HG02798 (cell line): ENCODE measurements at regions not wholly inside any gene's neighbourhood (a gene's known extent, or its start where the extent isn't known, plus 50 kb on each side); places are given as distances from the start of the nearest gene placed in this dataset.
A peak's percentile ranks its signal among the peaks of the same experiment; 100 is the strongest.
"Not testable (repeated sequence)": the region's sequence is repeated elsewhere in the genome, so short reads cannot be mapped to it uniquely, and the experiment has no call there.

Source experiments
- ATAC-seq: cut with Tn5 transposase; IDR thresholded peaks from one replicate; pipeline ENCODE4 v1.9.1; 2021; ENCODE audit warnings: mild to moderate bottlenecking; ENCODE audit not compliant: unreplicated experiment, poor library complexity

DNA sequence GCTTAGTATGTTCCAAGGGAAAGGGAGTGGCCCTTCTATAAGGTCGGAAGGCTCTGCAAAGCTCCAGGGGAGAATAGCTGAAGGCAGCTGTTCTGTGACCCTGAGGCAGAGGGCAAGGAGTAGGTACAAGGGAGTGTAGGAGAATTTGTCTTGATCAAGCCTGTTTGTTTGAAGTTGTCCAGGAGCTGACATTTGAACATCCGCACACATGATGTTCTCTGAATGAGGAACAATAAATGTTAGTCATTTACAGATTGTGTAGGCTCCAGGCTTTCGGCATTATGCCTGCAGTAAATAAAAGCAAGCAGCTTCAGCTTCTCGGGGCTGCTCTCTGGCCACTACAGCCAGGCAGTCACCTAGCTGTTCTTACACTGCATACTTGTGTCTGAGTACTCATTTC is 52.7 kb downstream of the CTAGE6 start:
- not testable (repeated sequence) for ATAC-seq

DNA sequence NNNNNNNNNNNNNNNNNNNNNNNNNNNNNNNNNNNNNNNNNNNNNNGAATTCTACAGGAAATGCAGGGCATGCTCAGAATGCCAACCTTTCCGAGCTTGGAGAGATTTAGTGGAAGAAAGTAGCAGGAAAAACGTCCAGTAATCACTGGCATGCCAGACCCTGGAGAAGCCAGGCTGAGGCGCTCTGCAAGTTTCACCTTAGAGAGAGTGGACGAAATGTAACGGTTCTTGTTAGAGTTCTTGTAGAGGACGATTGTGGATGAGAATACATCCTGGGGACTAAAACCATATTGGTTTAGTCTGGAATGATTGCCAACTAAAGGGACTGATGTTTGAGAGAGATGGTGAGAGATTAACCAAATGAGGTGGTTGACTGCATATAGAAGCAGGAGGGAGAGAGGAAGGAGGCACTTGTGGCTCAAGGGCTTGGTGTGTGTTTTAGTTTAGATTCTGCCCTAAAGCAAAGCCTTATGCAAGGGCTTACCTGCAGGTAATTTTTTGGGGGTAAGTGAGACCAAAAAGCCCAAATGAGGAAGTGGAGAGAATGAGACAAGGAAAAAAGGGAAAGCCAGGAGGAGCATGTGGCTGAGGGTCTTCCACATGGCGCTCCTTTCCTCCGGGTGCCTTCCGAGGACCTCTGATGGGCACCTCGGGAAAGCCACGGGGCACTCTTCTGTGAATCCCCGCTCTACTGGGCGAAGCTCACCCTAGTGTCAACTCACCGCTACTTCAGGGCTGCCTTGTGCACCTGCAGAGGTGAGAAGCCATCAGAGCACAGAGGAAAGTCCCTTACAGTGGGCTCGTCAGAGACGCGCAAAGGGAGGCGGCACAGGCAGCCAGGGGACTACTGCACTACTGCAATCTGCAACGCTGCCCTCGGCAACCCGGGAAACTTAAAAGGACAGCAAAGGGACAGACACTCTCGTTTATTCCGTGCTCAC is 56.5 kb downstream of the CTAGE6 start:
- ATAC-seq, result peak; percentile 99
